ENCODE measurements at regions not wholly inside any gene's neighbourhood (a gene's known extent, or its start where the extent isn't known, plus 50 kb on each side); places are given as distances from the start of the nearest gene placed in this dataset.

- TF ChIP-seq, protein P1, sequence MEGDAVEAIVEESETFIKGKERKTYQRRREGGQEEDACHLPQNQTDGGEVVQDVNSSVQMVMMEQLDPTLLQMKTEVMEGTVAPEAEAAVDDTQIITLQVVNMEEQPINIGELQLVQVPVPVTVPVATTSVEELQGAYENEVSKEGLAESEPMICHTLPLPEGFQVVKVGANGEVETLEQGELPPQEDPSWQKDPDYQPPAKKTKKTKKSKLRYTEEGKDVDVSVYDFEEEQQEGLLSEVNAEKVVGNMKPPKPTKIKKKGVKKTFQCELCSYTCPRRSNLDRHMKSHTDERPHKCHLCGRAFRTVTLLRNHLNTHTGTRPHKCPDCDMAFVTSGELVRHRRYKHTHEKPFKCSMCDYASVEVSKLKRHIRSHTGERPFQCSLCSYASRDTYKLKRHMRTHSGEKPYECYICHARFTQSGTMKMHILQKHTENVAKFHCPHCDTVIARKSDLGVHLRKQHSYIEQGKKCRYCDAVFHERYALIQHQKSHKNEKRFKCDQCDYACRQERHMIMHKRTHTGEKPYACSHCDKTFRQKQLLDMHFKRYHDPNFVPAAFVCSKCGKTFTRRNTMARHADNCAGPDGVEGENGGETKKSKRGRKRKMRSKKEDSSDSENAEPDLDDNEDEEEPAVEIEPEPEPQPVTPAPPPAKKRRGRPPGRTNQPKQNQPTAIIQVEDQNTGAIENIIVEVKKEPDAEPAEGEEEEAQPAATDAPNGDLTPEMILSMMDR (conservative IDR thresholded peaks at IDR 0.05): no peak
- no peak for TF ChIP-seq ZFX (IDR thresholded peaks at IDR 0.05)
Observed at GRCh38 chr12:125197326-125197725, 132.1 kb downstream of the AACS start.
